DMS53 treated with DMSO at 0.1 percent for 48 hours (cell line): ENCODE measurements at regions not wholly inside any gene's neighbourhood (a gene's known extent, or its start where the extent isn't known, plus 50 kb on each side); places are given as distances from the start of the nearest gene placed in this dataset.

ENCODE experiments used
- DNase-seq: peaks from one replicate; lab custom pipeline; 2025; ENCODE audit not compliant: unreplicated experiment; lab: John Stamatoyannopoulos, UW

GRCh38 chr2:38509947-38510326 is 92.8 kb downstream of the HNRNPLL start:
- no peak for DNase-seq

GRCh38 chr2:38509314-38509946 is 93.3 kb downstream of the HNRNPLL start:
- DNase-seq, result no peak

- peak; percentile 50 for DNase-seq
Measured at GRCh38 chr2:38508311-38509039, 94.3 kb downstream of the HNRNPLL start.

- no peak for DNase-seq
Measured at GRCh38 chr2:38507712-38508111, 95.0 kb downstream of the HNRNPLL start.

- DNase-seq, result no peak
Measured at GRCh38 chr2:38505779-38506178, 96.9 kb downstream of the HNRNPLL start.

- DNase-seq, result no peak
Measured at GRCh38 chr2:38504169-38504568, 98.6 kb downstream of the HNRNPLL start.

GRCh38 chr2:38502107-38502506 is 100.6 kb downstream of the HNRNPLL start:
- no peak for DNase-seq

GRCh38 chr2:38500283-38500634 is 102.5 kb downstream of the HNRNPLL start:
- DNase-seq, result no peak

- DNase-seq, result no peak
Measured at GRCh38 chr2:38499548-38500282, 103.0 kb downstream of the HNRNPLL start.

DNA sequence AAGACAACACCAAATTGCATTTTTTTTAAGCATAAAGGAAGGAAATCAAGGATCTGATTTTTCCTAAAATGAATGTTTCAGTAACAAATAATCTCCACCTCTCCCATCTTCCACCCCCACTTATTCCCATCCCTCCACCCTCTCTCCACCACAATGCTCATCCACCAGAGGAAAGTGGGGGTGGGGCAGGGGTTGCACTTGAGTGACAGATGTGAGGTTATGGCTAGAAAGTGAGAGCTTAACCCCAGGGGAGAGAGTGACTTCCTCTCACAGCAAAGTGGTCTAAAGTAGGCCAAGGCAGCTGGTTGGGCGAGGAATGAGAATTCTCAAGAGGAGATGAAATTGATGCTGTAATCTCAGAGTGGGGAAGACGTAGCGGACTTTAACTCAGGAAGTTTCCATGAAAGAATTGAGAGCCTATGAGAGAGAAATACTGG is 104.7 kb downstream of the HNRNPLL start:
- DNase-seq, result no peak

DNA sequence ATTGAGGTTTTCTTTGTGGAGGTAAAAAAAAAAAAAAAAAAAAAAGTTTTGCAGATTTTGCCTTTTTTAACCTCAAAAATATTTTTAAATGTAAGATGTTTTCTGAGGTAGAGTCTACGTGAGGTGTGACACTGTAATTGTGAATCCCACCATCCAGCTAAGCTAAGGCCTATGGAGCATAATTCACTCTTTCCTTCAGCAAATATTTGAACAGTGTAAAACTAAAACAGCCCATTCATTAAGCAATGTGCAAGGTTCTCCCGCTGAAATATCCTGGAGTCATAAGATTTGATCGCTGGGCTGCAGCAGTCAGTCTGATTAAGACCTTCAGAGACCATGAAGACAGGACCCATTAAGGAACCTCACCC is 105.1 kb downstream of the HNRNPLL start:
- DNase-seq, result no peak

GRCh38 chr2:38496927-38497669 is 105.6 kb downstream of the HNRNPLL start:
- DNase-seq, result no peak

GRCh38 chr2:38495880-38496279 is 106.8 kb downstream of the HNRNPLL start:
- no peak for DNase-seq

GRCh38 chr2:38494394-38494793 is 108.3 kb downstream of the HNRNPLL start:
- DNase-seq, result no peak

GRCh38 chr2:38492042-38492615 is 110.6 kb downstream of the HNRNPLL start:
- no peak for DNase-seq

- no peak for DNase-seq
Measured at GRCh38 chr2:38491436-38491835, 111.3 kb downstream of the HNRNPLL start.

DNA sequence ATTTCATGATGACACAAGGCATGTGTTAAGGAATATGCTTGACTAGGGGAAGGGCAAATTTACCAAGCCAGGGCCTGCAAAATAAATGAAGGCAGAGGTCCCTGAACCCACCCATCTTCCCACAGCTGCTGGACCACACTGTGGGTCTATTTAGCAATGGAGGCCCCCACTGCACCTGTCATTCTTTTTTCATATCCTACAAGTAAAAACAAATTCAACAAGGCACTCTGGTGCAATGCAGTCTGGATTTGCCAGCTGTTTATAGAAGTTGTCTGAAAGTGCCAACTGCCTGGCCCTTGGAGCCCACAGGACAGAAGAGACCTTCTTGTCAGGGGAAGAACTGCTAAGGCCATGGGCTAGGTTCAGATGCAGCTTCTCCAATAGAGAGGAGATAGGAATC is 112.8 kb upstream of the ATL2 start:
- no peak for DNase-seq

DNA sequence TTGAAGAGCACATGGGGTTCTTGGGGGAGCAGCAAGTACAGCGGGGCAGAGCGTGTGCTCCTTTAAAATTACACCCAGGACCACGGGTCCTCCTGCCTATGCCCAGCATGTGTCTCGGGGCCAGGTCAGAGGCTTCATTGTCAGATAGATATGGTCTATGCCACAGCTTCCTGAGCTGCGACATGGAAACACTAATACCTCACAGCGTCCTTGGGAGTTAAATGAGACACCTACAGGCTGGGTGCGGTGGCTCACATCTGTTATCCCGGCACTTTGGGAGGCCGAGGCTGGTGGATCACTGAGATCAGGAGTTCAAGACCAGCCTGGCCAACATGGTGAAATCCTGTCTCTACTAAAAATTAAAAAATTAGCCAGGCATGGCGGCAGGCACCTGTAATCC is 110.8 kb upstream of the ATL2 start:
- DNase-seq, result no peak

- no peak for DNase-seq
Measured at GRCh38 chr2:38486213-38487026, 109.3 kb upstream of the ATL2 start.

- no peak for DNase-seq
Measured at GRCh38 chr2:38485734-38486133, 108.7 kb upstream of the ATL2 start.
